NCI-H1417 (cell line): ENCODE measurements at regions not wholly inside any gene's neighbourhood (a gene's known extent, or its start where the extent isn't known, plus 50 kb on each side); places are given as distances from the start of the nearest gene placed in this dataset.

Experiments
- DNase-seq, 3 experiments: peaks; one replicate each; lab custom pipeline; 2025; lab: John Stamatoyannopoulos, UW

DNA sequence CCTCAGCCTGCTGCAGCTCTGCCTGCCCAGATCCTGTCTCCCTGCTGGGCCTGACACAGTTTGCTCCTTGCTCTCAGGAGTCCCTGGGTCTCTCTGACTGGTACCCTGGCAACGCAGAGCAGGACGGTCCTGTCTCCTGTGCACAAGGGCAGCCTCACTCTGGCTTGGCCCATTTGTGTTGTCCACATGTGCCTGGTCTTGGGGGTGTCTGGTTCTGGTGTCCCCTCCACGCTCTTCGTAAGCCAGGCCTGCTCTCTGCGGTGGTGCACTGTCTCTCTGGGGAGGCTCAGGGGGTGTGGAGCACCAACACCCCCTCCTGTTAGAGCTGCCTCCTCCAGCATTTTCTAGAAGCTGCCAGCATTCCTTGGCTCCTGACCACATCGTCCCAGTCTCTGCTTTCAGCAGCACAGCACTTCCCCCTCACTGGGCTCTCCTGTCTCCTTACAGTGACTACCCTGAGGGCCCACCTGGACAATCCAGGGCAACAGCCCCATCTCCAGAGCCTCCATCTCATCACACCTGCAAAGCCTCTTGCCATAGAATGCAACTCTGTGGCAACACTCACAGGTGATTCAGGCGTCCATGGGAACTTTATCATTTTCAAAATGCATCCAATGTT, 235.6 kb upstream of the HS6ST1 start:
- no peak for DNase-seq

DNA sequence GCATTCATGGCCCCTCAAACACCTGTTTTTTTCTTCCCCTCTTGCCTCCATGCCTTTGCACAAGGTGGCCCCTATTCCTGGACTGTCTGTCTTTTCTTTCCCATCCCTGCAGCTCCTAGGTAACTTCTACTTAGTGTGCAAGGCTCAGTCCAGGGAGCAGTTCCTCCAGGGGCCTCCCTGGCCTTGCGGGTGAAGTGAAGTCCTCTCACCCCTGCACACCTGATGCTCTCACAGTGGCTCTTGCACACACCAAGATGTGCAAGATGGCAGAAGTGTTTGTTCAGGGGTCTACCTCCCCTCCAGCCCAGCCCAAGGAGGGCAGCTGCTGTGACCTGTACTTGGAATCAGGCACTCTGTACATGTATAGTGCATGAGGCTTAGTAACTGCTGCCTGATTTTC, 236.8 kb upstream of the HS6ST1 start:
- DNase-seq = no peak

DNA sequence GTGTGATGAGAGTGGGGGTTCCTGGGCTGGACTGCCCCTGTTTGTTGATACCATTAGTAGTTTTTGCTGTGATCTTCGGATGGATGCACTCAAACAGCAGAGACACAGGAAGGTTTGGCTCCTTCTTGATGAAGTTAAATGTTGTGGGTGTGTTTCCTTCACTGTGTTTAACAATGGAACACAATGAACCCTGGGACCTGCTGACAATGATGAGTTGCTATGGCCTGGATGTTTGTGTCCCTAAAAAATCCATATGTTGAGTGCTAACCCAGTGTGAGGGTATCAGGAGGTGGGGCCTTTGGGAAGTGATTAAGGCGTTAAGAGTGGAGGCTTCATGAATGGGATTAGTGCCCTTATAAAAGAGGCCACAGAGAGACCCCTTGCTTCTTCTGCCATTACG, 237.4 kb upstream of the HS6ST1 start:
- no peak for DNase-seq

DNA sequence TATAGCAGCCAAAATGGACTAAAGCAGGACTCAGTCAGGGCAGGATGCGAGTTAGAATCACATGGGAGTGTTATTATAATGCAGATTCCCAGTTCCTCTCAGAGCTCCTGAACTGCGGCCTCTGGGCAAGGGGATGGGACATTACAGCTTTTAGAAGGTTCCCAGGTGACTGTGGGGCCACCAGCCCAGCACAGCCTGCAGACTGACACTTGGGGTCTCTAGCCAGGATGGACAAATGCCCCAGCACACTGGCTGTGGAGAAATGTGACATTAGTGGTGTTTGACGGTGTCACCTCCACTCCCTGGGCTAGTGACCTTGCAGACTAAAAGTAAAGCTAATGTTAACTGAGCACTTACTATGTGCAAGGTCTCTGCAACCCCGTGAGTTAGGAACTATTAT, 238.0 kb upstream of the HS6ST1 start:
- no peak for DNase-seq

DNA sequence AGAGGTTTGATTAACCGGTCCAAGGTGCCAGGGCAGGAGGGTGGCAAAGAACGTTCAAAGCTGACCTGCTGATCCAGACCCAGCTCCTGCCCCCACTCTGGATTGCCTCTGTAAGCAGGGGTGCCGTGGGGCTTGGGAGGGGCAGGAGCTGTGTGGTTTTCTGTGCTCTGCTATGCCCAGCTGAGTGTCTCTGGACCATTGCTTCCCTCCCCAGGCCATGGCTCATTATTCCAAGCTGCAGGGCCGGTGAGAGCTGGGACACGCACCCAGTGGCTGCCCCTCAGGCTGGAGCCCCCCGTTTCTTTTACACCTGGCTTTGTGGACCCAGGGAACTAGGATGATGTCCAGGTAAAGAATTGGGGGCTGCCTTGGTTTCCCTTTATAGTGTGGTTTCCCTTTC, 238.4 kb upstream of the HS6ST1 start:
- DNase-seq = no peak

DNA sequence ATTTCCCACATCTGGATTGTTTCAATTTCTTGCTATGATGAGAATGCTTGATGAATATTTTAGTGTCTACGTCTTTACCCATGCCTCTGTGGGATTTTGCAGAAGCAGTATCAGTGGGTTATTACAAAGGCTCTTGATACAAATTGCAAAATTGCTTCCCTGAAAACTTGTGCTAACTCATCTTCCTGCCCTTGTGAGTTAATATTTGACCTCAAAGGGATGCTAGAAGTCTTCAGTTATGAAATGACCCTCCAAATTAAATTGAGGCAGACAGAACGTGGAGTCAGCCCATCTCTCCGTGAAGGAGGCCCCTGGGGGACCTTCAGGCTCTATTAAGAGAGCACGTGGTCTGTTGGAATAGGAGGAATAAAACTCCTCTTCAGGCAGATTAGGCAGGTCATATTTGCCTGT, 239.2 kb upstream of the HS6ST1 start:
- peak in 1 of 3 experiments; percentile 8 for DNase-seq

DNA sequence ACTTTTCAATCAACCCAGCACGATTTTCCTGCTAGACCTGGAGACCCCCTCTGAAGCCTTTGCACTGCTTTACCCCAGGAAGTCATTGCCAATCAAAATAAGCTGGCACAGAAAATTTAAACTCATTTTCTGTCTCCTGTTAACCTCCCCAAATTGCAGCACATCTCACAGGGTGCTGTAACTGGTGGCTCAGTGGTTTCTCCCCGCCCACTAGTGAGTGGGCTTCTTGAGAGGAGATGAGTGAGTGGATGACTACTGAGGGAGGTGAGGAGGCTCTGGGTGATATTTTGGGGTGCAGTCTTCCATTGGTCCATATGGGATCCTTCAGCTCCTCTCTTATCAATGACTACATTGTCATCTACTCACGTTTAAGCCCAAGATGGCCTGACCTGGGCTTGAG, 239.8 kb upstream of the HS6ST1 start:
- DNase-seq = no peak

DNA sequence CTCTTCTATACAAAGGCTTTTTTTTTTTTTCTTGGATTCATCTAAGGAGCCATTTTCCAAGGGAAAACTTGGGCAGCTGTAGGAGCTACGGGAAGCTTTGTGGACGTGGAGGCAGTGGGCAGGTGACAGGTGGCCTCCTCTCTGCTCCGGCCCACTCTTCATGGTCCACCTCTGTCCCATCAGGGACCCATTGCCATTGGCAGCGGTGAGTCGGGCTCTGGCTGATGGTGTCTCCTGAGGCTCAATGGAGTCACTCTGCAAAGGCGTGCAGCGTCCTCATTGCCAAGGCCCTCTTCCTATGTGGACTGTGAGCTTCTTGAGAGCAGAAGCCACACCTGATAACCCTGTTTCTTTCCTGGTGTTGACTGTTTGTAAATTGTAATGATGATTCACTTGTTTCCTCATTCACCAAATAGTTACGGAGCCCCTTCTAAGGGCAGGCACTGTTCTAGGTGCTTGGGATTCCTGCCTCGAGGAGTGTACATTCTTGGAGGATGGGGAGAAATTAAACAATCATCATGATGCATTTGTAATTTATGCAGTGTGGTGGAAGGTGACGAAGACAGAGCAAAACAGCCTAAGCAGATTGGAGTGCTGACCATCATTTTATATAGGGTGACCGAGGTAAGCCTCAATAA, 240.3 kb upstream of the HS6ST1 start:
- DNase-seq = no peak

DNA sequence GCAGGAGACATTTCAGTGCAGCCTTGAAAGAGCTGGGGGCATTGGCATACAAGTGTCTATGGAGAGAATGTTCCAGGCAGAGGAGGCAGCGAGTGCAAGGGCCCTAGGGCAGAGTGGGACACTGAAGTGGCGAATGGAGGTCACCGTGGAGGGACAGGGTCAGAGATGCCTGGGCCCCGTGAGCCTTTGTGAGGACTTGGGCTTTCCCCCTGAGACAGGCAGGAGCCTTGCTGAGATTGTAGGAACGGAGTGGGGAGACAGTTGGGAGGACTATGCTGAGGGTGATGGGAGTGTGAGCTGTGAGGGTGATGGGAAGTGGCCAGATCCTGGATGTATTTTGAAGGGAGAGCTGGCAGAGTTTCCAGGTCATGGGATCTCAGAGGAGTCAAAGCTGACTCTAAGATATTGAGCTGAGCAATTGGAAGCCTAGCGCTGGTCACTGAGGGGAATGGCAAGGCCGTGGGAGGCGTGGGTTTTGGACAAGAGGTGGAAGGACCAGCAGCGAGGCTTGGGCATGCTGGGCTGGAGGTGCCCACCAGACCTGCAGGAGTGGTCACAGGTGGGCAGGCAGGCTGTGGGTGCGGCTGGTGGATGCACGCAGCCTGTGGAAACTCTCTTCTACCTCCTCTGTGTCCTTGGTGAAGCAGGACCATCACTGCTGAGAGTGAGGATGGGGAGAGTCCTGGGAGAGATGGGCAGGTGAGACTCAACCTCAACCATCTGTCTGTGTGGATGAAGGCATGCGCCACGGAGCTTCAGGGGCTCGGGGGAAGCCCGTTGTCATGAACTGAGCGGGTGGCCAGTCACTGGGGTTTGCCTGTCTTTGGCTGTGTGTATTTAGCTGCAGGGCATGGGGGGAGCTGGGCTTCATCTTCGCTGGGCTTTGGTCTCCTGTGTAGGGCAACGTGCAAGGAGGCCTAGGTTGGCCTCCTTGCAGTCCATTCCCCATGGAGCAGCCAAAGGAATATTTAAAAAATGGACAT, 241.2 kb upstream of the HS6ST1 start:
- no peak for DNase-seq

DNA sequence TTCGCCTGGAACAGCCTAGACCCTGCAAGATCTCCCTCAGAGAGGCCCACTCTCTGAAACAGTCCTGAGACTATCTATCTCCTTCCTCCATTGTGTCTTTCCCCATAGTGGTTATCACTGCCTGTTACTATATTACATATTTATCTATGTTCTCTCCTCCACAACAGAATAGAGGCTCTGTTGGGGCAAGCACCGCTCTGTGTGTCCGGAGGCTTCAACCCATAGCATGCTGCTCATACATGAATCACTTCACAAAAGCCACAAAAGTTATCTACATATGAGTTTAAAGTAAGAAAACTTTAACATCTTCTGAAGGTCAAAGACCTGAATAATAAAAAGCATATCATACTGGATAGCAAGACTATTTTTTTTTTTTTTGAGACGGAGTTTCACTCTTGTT, 242.1 kb upstream of the HS6ST1 start:
- no peak for DNase-seq

DNA sequence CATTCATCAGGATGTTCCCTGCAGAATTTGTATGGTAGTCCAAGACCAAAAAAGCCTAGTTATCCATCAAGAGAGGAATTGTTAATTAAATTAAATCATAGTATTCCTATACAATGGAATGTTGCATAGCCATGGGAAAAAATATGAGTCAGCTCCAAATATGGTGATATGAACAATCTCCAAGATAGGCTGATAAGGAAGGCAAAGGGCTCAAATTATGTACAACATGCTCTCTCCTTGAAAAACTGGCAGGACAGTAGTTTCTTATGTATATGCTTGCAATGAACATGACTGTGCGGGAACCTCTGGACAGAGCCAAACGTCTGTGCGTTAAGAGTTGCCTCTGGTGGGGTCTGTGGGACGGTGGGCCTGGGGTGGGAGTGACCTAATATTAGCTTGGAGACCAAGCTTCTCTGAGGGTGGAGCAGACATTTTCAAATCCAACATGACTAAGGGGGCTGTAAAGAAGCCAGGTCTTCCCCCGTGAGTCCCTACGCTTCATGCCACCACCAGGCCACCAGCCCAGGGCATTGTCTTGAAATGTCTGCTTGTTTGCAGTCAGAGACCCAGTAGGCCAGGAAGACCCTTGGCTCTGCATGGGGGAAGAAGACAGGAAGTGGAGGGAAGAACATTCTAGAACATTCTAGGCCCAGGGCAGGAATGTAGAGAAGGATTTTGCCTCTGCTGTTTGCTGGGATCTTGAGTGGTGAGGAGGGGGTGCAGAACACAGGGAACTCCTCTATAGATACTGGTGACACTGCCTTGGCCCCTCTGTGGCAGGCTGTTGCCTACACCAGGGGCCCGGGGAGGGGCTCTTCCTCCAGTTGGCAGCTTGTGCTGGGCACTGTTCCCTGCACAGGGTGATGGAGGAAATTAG, 244.0 kb upstream of the HS6ST1 start:
- no peak for DNase-seq

DNA sequence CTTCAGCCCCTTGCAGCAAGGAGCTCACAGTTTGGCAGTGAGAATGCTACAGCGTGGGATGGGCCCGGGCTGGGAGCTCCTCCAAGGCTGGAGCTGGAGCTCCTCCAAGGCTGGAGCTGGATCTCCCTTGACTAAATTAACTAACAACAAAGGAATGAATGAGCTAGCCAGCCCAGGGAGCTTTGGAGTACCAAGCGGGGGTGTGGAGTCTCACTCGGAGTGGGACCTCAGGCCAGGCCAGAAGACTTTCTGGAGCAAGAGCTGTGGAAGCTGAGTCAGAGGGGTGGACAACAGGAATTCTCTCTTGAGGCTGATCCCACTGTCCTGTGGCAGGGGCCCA, 244.7 kb upstream of the HS6ST1 start:
- no peak for DNase-seq

DNA sequence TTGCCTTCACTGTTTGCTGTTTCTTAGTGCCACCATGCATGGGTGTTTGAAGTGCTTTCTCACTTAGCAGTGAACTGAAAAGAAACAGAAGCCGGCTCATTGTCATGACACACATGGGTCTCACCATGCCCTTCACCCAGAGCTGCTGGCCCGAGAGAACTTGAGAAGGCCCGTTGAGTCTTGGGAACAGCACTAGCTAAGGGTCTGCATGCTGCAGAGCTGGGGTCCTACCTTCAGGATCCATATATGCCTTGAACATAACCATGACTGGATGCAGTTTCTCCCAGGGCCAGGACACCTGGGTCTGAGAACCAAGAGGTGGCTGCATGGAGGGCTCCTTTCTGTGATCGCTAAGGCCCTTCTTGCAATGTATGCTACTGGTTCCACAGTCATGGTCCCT, 245.5 kb upstream of the HS6ST1 start:
- no peak for DNase-seq

DNA sequence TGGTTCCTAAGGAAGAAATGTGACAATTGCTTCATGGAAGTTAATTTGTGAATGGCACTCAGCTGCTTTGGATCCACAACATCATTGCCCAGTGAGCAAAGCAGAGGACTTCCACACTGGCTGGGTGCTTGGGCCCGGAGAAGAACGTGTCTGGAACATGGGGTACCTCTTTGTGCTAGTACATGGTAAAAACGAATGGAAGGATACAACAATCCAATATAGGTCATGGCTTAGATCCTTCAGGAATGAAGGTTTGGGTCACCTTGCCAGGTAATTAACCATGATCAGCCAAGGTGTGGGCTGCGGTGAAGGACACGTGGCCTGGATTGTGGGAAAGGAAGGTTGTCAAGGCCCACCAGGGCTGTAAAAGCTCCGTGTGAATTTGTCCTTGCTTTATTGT, 245.9 kb upstream of the HS6ST1 start:
- DNase-seq = no peak

DNA sequence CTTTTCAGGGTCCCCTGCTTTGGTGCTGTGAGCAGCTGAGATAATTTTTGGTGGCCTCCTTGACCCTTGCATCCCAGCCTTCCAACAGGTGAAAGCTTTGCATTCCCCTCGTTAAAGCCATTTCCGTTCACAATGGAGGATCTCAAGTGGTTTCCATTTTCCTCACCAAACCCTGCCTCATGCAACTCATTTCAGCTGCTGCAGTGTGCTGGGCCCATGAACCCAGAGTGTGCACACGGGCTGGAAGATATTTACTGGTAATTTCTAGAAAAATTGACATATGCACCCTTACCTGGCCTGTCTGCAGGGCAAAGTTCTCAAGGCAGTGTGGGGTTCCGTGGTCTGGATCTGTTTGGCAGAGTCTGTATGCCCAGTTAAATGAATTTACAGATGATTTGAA, 246.8 kb upstream of the HS6ST1 start:
- DNase-seq = no peak

DNA sequence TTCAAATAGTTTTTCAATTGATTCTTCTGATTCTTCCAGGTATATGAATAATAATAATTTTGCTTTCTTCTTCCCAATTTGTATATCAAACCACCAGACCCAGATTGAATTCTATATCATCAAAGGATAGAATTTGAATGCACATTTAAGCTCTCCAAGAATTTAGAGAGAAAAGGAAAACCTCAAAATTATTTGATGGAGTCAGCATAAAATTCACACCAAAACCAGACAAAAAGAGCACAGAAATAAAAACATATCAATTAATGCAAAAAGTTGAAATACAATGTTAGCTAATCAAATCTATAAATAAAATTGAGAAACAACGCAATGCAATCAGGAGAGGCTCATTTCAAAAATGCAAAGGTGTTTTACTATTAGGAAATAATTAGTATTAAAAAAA, 248.0 kb upstream of the HS6ST1 start:
- no peak for DNase-seq

DNA sequence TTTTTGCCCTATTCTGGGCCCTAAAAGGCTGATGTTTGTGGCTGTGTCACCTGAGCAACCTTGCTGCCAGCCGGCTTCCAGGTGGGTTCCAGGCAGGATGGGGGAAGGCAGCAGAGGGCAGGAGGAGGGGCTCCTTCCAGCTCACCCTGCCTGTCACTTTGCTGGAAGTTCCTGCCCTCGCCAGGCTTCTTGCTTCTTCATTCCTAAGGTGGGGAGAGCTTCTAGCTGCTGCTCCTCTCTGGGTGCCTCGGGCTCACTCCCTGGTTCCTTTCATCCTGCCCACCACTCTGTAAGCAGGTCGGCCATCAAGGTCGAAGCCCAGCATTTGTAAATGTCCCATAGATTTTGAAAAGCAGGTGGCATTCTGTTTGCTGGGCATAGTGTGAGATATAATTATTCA, 249.4 kb upstream of the HS6ST1 start:
- no peak for DNase-seq

DNA sequence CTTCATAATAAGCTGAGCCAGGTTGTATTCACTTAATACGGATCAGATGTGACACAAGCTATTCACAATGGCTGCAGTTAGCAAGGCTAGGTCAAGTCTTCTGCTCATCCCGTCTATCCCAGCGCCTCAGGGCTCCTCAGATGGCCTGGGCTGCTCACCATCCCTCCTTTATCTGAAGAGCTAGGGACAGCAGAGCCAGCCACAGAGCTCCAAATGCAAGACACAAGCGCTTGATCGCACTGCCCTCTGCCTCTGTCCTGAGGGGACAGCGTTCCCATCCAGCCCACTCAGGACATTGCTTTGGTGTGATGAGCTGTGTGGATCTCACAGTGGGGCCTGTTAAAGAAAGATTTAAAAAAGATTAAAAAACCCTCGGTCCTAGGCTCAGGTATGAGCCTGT, 254.4 kb upstream of the HS6ST1 start:
- DNase-seq = no peak

DNA sequence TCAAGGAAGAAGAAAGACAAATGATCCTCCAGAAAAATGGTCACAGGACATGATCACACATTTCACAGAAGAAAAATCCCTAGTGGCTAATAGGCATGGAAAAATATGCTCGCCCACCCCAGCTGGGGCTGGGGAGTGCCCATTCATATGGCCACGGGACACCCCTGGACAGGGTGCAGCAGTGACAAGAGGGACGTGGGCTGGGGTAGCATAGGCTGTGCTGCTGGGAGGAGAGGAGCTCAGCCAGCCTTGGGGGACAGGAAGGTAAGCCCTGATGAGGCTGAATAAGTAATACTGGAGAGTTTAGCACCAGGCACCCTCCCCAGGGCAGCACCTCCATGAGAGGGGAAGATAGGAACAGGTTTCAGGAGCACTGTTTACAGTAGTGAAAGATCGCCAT, 254.9 kb upstream of the HS6ST1 start:
- DNase-seq = no peak

DNA sequence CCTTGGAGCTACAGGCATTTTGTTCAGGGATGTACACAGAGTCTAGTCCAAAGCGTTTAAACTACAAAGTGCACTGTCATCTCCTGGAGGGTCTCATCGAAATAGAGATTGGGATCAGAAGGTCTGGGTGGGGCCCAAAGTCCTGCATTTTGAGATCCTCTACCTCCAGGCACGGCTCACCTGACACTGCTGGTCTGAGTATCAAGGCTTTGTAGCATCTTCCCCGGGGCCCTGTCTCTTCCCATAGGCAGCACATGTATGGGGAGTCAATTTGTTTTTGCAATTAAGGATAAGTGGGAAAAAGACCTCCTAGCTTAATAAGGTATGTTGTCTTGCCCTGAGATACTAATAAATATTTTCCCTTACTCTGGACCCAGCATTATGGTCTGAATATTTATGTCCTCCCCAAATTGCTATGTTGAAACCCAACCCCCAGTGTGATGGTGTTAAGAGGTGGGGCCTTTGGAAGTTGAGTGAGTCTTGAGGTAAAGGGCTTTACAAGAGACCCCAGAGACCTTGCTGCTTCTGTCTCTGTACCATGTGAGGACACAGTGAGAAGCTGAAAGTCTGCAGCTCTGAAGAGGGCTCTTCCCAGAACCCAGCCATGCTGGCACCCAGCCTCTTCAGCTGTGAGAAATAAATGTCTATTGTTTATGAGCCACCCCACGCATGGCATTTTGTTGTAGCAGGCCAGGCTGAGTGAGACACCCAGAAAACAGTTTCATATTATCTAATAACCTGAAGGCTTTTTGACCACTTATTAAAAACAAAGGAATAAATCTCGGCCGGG, 258.7 kb upstream of the HS6ST1 start:
- DNase-seq = no peak
